ENCODE measurements at regions not wholly inside any gene's neighbourhood (a gene's known extent, or its start where the extent isn't known, plus 50 kb on each side); places are given as distances from the start of the nearest gene placed in this dataset.
"Not testable (repeated sequence)": the region's sequence is repeated elsewhere in the genome, so short reads cannot be mapped to it uniquely, and the experiment has no call there.

DNA sequence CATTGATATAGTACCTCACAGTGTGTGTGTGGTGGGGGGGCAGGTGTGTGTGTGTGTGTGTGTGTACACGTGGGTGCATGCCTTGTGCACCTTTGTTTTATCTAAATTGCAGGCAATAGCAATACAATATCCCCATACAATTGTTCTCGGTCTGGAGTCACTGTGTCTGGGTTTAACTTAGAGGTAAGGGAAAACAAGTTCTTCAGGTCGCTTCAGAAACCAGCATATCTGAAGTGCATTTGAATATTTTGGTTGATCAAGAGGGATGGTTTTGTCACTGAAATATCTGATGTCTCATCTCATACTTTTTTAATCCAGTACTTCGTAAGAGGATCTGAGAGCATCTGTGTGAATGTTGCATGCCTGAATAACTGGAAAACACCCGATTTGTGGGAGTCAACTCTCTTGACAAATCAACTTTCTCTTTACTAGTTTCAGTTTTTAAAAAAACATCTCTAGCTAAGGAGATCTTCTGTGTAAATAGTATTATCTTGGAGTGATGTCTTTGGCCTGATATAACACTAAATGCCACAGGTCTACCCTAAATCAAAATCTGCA, 206.8 kb upstream of the NR2F2 start:
- no peak for DNase-seq (ENCODE audit: low read depth)

GRCh38 chr15:96124436-96124835, 206.1 kb upstream of the NR2F2 start:
- no peak for DNase-seq (ENCODE audit: low read depth)

DNA sequence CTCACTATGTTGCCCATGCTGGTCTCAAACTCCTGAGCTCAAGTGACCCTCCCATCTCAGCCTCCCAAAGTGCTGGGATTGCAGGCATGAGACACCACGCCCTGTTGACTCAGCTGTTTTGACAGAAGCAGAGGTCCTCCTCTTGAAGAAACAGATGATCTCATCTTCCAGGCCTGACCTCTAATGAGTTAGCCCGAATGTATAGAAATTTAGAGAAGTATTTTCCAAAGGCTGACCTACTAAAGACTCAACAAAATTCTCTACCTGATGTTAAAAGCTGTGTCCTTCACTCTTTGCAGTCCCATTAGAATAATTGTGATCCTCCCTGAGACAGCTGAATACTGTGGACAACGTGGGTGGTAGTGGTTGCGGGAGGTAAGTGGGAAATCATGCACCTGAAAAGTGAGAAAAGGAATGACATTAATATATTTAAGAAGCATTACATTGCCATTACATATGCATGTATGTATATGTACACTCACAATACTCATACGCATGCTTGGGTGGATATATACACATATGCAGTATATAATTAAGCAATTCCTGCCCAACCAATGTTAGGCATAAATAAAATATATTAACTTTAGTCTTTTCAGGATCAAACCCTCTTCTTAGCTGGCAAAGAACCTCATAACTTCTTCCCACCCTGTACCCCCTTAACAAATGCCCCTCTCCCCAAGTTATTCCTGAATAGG, 204.6 kb upstream of the NR2F2 start:
- no peak for DNase-seq (ENCODE audit: low read depth)

GRCh38 chr15:96126859-96127258, 203.6 kb upstream of the NR2F2 start:
- DNase-seq (ENCODE audit: low read depth) = no peak

DNA sequence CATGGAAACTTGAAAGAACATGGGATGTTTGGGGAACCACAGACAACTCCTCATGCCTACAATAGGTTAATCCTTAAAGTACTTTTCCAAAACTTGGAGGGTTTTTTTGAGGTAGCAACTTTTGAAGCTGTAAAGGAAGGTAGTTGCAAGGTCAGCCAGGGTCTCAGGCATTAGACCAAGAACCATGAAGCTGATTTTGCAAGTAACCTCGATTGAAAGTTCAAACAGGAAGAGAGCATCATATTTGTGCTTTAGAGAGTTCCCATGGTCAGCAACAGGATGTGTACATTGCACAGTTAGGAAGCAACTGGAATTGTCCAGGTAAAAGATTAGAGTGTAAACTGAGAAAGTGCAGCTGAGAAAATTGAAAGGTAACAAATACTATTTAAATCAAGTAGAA, 199.8 kb upstream of the NR2F2 start:
- DNase-seq (ENCODE audit: low read depth) = no peak

GRCh38 chr15:96132126-96132525, 198.4 kb upstream of the NR2F2 start:
- DNase-seq (ENCODE audit: low read depth) = no peak

DNA sequence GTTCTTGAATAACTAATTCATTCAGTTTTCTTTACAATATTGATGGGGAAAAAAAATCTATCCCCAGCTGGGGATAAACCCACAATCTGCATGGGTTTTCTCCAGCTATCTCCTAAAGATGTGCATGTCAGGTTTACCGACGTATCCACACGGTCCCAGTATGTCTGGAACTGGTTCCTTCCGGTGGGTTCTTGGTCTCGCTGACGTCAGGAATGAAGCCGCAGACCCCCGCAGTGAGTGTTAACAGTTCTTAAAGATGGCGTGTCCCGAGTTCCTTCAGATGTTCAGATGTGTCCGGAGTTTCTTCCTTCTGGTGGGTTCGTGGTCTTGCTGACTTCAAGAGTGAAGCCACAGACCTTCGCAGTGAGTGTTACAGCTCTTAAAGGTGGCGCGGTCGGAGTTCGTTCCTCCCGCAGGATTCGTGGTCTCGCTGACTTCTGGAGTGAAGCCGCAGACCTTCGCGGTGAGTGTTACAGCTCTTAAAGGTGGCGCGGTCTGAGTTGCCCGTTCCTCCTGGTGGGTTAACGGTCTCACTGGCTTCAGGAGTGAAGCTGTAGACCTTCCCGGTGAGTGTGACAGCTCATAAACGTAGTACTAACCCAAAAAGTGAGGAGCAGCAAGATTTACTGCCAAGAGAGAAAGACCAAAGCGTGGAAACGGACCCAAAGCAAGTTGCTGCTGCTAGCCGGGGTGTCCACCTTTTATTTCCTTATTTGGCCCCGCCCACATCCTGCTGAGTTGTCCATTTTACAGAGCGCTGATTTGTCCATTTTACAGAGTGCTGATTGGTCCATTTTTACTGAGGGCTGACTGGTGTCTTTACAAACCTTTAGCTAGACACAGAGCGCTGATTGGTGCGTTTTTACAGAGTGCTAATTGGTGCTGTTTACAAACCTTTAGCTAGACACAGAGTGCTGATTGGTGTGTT, 195.1 kb upstream of the NR2F2 start:
- no peak for DNase-seq (ENCODE audit: low read depth)

DNA sequence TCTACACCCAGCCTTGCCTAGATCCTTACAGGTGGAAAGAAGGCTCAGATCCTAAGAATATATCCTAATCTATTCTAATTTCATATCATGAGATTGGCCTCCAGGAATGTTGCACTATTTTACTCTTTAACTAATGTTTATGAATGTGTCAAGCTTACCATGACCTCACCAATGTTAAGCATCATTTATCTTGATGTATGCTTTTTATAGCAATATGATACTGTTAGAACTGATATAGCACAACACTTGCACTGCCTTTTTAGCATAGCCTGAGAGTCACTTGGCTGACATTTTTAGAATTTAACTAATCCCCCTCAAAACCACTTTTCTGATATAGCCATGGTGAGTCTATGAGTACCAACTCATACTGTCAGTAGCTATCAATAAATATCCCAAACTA, 191.5 kb upstream of the NR2F2 start:
- no peak for DNase-seq (ENCODE audit: low read depth)

GRCh38 chr15:96142498-96142897, 188.0 kb upstream of the NR2F2 start:
- no peak for DNase-seq (ENCODE audit: low read depth)

DNA sequence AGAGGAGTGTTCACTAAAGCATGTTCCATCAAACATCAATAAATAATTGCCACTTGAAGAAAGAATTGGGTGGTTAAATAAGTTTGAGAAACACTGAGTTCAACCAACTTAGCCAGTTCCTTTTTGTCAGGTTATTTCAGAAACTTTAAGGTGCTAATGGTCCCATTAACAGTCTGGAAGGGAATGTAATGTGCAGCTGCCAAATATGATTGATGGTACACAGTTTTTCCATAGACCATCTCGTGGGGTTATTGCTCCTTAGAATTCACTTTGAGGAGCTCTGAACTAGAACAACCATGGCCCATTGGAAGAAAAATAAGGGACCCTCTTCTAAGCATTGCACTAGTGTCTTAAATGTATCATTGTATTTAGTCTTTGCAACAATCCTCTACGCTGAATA, 185.8 kb upstream of the NR2F2 start:
- DNase-seq (ENCODE audit: low read depth) = no peak

- no peak for DNase-seq (ENCODE audit: low read depth)
Measured at GRCh38 chr15:96146726-96147125, 183.8 kb upstream of the NR2F2 start.

DNA sequence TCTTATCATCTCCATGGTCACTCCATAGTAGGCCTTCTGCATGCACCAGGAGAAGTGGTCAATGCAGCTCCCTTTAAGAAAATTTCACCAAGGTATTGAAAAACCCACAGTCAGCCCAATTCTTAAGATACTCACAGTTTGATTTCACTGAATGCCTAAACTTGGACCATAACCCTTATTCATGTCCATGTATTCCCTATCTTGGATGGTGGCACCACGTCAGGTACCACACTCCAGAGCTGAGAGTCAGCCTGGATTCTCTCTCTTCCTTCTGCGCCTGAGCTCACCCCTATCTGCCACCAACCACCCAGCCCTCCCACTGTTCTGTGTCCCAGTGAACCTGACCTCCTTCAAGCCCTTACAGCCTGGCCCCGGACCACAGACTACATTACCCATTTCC, 183.2 kb upstream of the NR2F2 start:
- no peak for DNase-seq (ENCODE audit: low read depth)

DNA sequence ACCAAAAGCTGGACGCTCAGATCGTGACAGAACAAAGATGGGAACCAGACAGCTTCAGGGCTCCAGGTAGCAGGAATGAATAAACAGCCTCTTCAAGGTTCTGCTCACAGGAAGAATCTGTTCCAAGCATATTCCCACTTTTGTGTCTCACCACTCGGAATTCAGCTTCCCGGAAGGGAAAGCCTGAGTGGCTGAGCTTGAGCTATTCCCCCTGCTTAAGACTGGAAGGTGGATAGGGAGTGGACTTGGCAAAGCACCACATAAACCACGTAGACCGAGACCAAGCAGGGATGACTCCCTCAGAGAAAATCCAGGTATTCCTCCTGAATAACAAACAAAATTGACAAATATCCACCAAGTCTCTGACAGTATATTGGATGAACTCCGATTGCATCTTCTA, 180.2 kb upstream of the NR2F2 start:
- no peak for DNase-seq (ENCODE audit: low read depth)

- DNase-seq (ENCODE audit: low read depth) = not testable (repeated sequence)
Measured at GRCh38 chr15:96151749-96152148, 178.8 kb upstream of the NR2F2 start.

DNA sequence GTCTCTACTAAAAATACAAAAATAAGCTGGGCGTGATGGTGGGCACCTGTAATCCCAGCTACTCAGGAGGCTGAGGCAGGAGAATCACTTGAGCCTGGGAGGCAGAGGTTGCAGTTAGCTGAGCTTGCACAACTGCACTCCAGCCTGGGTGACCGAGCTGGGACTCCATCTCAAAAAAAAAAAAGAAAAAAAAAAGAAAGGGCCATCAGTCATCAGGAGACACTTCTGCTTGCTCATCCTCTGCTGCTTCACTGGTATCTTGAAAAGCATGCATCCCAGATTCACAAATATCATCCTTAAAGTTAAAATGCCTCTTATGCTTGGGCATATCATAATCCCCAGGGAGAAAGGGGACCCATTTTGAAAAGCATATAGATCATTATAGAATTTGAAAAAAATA, 176.6 kb upstream of the NR2F2 start:
- DNase-seq (ENCODE audit: low read depth) = no peak

GRCh38 chr15:96158938-96159337, 171.6 kb upstream of the NR2F2 start:
- DNase-seq (ENCODE audit: low read depth) = no peak

GRCh38 chr15:96160269-96160668, 170.2 kb upstream of the NR2F2 start:
- DNase-seq (ENCODE audit: low read depth) = no peak

GRCh38 chr15:96160800-96161199, 169.7 kb upstream of the NR2F2 start:
- DNase-seq (ENCODE audit: low read depth) = no peak

GRCh38 chr15:96162322-96162721, 168.2 kb upstream of the NR2F2 start:
- DNase-seq (ENCODE audit: low read depth) = no peak

DNA sequence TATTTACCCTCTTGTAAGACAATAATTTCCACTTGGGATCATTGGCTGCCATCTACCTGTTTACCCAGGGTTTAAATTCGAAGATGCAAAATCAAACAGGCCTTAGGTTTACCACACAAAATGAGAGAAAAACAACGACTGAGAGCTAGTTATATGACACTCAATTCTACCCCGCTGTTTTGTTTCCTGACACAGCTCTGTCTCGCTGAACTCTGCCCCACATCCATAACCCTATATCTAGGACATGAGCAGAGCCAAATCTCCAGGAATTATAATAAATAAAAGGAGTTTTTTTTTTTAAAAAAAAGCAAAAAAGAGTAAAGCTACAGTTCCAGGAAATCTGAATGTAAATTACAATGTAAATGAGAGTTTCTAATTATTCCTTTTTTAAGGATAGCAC, 165.4 kb upstream of the NR2F2 start:
- DNase-seq (ENCODE audit: low read depth) = no peak

DNA sequence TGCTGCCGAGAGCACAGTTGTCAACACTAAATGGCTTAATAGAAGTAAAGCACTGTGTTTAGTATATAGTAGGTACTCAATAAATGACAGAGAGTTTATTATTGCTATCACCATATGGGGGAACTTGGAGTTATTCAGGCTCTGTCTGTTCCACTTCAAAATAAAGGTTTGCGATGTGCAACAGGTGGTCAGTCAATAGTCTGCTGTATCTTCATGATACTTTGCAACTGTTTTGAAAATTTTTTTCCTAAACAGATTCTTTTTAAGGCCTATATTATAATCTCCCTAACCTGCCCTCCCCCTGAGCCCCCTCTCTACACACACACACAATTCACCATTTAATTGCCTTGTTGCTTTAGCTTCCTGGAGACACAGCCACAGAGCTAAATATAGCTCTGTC, 164.7 kb upstream of the NR2F2 start:
- no peak for DNase-seq (ENCODE audit: low read depth)

DNA sequence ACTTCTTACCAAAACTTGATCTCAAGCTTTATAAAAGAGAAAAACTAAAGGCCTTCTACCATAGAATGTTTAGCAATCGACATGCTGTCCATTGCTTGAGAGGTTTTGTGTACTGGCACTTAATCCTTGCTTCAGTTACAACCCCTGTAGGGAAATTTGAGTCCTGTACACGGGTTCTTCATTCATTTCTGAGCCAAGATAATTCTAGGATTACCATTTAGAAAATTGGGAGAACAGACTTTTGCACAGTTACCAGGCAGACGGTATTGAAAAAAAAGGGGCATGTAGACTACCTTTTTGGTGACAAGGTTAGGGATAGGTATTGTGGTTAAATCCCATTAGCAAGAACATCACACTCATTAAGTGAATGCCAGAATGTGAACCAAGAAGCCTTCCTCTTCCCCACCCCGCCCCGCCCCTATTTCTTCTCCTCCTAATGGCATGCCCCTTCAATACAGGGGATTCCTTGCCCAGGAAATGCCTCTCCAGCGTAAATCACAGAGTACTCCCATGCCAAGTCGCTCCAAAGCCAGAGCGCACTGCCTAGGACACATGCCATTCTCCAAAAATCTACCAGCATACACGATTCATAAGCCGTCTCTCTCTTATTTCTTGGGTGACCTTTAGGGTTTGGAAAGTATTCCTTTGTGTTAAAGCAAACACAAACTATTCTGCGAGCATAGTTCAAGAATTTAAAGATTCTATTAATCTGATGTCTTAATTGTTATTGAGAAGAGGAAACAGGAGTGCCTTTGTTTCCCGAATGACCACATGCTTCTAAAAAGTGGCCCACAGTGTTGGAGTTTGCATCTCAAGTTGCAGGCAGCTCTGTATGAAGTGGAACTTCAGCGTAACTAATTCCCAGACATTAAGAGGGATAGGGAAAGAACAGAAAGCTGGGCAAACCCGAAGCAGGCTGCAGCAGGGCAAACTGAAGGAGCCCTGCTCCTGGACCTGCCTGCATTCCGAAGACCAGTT, 164.0 kb upstream of the NR2F2 start:
- DNase-seq (ENCODE audit: low read depth) = no peak

All from T follicular helper cell (primary cell).